Upper lobe of left lung (tissue), 6 donors: ENCODE measurements at regions not wholly inside any gene's neighbourhood (a gene's known extent, or its start where the extent isn't known, plus 50 kb on each side); places are given as distances from the start of the nearest gene placed in this dataset.
A peak's percentile ranks its signal among the peaks of the same experiment; 100 is the strongest.

Experiments used
- ATAC-seq, 2 donors: fragments of 200-7000 bp; cut with Tn5 transposase; one replicate each; pipeline ENCODE4 v1.9.1; 2022; ENCODE audit warnings: mild to moderate bottlenecking in 2 of 2, moderate library complexity in 2 of 2; ENCODE audit not compliant: low FRiP score in 2 of 2
- DNase-seq, 2 donors: peaks; one replicate each; pipeline ENCODE4 v3.0.0-alpha.2; 2019 to 2020
- H3K27ac ChIP-seq, 4 donors: fragments of 200-600 bp; sonication (generic); one replicate each; pipeline ENCODE4 v1.5.1; 2016 to 2019
- H3K27me3 ChIP-seq, 4 donors: fragments of 200-600 bp; sonication (generic); one replicate each; pipeline ENCODE4 v1.5.1; 2017 to 2019
- H3K36me3 ChIP-seq, 4 donors: fragments of 200-600 bp; sonication (generic); one replicate each; pipeline ENCODE4 v1.5.1; 2016 to 2019
- H3K4me1 ChIP-seq, 4 donors: fragments of 200-600 bp; sonication (generic); one replicate each; pipeline ENCODE4 v1.5.1; 2018 to 2019
- H3K4me3 ChIP-seq, 4 donors: fragments of 200-600 bp; sonication (generic); one replicate each; pipeline ENCODE4 v1.5.1; 2017 to 2019; ENCODE audit warnings: mild to moderate bottlenecking in 2 of 4, moderate library complexity in 1 of 4
- H3K9me3 ChIP-seq, 4 donors: fragments of 200-600 bp; sonication (generic); one replicate each; pipeline ENCODE4 v1.5.1; 2018 to 2019
- EP300 ChIP-seq, 4 donors: sonication (generic); formaldehyde crosslinking; IDR thresholded peaks; one replicate each; pipeline ENCODE4 v1.5.1; 2017; ENCODE audit warnings: antibody characterized with exemption in 4 of 4, control low read depth in 2 of 4
- POLR2A ChIP-seq, 4 donors: fragments of 450-650 bp; IDR thresholded peaks; one replicate each; pipeline ENCODE4 v1.5.1; 2016 to 2017; ENCODE audit warnings: antibody characterized with exemption in 4 of 4, mild to moderate bottlenecking in 2 of 4
- POLR2AphosphoS5 ChIP-seq, 2 donors: sonication (generic); formaldehyde crosslinking; IDR thresholded peaks; one replicate each; pipeline ENCODE4 v1.5.1; 2017; ENCODE audit warnings: antibody characterized with exemption in 2 of 2
- WGBS, 2 donors: methylation state at CpG; one replicate each; pipeline ENCODE4 v1.1.5; 2017 to 2018; 5-methylcytosine and 5-hydroxymethylcytosine counted together
- TF ChIP-seq, protein P1 (sequence below), 6 experiments: fragments of 450-650 bp in 4 of 6; fragments of 200-600 bp in 2 of 6; sonication (generic) in 2 of 6; IDR thresholded peaks; one replicate each; pipeline ENCODE4 v1.5.1; 2016 to 2019; ENCODE audit warnings: antibody characterized with exemption in 6 of 6
- donor health status: DM: no; HTN: no; CAD: no; lungs with moderate emphysema.
- donor health status: DM: no; HTN: yes; CAD: no; lungs with severe emphysema.

DNA sequence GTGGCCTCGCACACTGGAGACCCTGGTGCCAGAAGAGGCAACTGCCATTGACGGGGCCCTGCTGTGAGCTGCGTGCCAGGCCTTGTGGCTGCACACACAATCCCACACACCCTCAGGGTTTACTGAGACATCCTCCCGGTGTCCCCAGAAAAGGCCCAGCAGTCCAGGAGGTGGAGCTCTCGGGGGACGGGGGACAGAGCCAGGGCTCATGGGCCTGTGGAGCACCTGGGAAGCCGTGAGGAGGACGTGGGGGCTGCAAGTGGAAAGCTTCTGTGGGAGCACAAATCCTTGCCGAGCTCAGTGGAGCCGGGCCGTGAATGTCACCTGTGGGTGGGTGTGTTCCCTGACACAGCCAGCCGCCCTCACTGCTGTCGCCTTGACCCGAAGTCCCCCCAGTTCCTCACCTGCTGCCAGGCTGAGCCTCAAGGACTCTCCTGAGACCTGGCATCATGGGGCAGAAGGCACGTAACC is 609.7 kb downstream of the TBC1D22A start:
- Histone ChIP-seq H3K36me3 (no peaks in the 10 kb centered on the region), H3K27ac (no peak overlapping the region), H3K27me3 (no peaks in the 10 kb centered on the region), H3K4me3 (no peak overlapping the region), H3K9me3 (no peaks in the 10 kb centered on the region), H3K4me1 (no peaks in the 10 kb centered on the region)
- TF ChIP-seq EP300 (IDR thresholded peaks at IDR 0.05): no peak
- no peak for TF ChIP-seq POLR2A (IDR thresholded peaks at IDR 0.05)
- TF ChIP-seq, protein P1, sequence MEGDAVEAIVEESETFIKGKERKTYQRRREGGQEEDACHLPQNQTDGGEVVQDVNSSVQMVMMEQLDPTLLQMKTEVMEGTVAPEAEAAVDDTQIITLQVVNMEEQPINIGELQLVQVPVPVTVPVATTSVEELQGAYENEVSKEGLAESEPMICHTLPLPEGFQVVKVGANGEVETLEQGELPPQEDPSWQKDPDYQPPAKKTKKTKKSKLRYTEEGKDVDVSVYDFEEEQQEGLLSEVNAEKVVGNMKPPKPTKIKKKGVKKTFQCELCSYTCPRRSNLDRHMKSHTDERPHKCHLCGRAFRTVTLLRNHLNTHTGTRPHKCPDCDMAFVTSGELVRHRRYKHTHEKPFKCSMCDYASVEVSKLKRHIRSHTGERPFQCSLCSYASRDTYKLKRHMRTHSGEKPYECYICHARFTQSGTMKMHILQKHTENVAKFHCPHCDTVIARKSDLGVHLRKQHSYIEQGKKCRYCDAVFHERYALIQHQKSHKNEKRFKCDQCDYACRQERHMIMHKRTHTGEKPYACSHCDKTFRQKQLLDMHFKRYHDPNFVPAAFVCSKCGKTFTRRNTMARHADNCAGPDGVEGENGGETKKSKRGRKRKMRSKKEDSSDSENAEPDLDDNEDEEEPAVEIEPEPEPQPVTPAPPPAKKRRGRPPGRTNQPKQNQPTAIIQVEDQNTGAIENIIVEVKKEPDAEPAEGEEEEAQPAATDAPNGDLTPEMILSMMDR (IDR thresholded peaks at IDR 0.05): no peak
- no peak for TF ChIP-seq POLR2AphosphoS5 (IDR thresholded peaks at IDR 0.05)
- ATAC-seq (no peak), DNase-seq (peak in 1 of 2 donors; percentile 18)
- WGBS, 2 donors: 76 to 81% methylated on average over 6 to 7 of the region's 15 CpGs

DNA sequence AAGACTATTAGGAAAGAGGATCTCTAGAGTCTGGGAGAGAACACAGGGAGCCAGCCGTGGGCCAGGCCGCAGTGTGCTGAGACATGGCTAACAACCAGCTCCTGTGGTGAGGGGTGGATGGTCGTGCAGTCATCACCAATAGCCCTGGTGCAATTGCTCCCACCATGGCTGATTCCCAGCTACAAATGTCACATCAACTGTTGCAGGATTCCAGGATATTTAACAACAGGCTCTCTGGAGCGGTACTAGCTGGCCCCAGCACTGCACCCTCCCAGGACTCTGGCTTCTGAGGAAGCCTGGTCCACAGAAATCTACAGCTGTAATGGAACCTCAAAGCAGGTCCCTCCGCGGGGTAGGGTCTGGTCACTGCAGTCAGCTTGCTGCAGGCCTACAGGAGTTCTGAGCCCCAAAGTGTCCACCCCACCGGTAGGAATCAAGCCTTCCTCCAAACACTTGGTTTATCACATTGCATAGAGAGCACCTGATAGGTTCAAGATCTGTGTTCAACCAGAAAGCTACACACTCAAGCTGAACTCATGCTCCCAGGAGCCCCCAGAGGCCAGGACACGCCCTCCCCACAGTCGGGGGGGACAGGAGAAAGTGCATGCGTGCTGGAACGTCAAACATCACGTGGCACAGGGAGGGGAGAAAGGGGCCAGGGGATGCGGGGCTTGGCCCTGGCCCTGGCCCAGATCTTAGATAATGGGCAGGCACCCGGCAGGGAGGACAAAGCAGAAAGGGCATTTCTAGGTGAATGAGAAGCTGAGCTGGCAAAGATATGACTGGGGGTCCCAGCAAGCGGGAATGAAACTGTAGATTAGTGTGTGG is 609.0 kb downstream of the TBC1D22A start:
- no peak for TF ChIP-seq POLR2AphosphoS5 (IDR thresholded peaks at IDR 0.05)
- TF ChIP-seq POLR2A (IDR thresholded peaks at IDR 0.05): no peak
- no peak for TF ChIP-seq EP300 (IDR thresholded peaks at IDR 0.05)
- TF ChIP-seq, protein P1 (IDR thresholded peaks at IDR 0.05): no peak
- no peaks in the 10 kb centered on the region for H3K4me1 ChIP-seq
- no peaks in the 10 kb centered on the region for H3K27me3 ChIP-seq
- DNase-seq: peak in 1 of 2 donors; percentile 6
- no peak overlapping the region for H3K27ac ChIP-seq
- no peak overlapping the region for H3K4me3 ChIP-seq
- H3K9me3 ChIP-seq: no peaks in the 10 kb centered on the region
- WGBS, 2 donors: 69 to 75% methylated on average over 12 to 13 of the region's 15 CpGs
- ATAC-seq: no peak
- H3K36me3 ChIP-seq: no peaks in the 10 kb centered on the region

- Histone ChIP-seq H3K36me3 (no peaks in the 10 kb centered on the region), H3K27ac (no peak overlapping the region), H3K4me1 (no peaks in the 10 kb centered on the region), H3K9me3 (no peaks in the 10 kb centered on the region), H3K27me3 (no peaks in the 10 kb centered on the region), H3K4me3 (no peak overlapping the region)
- WGBS, 2 donors: 83 to 87% methylated on average over 16 to 18 of the region's 18 CpGs
- peak in 1 of 2 donors; percentile 18 for DNase-seq
- ATAC-seq: peak in 1 of 2 donors; percentile 47
- TF ChIP-seq, protein P1 (IDR thresholded peaks at IDR 0.05): no peak
- TF ChIP-seq POLR2AphosphoS5 (IDR thresholded peaks at IDR 0.05) (no peak), POLR2A (IDR thresholded peaks at IDR 0.05) (no peak)
Measured at GRCh38 chr22:47370448-47371262, 608.2 kb downstream of the TBC1D22A start.

DNA sequence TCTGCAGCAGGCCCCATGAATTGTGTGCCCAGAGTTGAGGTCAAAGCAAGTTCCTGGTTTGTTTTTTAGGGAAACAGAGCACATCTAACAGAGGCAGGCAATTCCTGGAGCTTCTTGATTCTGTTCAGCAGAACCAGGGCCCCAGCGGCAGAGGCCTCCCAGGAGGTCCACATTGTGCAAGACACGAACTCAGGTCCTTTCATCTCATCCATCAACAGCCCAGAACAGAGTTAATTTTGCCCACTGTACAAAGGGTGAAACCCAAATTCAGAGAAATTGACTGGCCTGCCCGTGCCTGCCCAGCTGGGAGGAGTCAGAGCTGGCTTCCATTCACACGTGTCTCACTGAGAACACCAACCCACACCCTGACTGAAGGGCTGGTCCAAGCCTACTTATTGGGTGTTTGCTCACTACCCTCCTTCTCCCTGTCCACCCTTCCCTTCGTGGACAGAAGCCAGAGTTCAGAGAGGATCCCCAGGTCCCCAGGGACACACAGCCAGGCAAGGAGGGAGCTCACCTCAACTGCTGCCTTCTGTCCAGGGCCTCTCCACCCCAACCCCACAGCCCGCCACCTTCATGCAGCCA is 607.1 kb downstream of the TBC1D22A start:
- DNase-seq: no peak

GRCh38 chr22:47369020-47369419 is 606.6 kb downstream of the TBC1D22A start:
- H3K9me3 ChIP-seq: peaks cover 0 to 5% (median 0%) of the 10 kb centered on the region in 4 donors
- no peak overlapping the region for H3K4me3 ChIP-seq
- H3K36me3 ChIP-seq: no peaks in the 10 kb centered on the region
- no peaks in the 10 kb centered on the region for H3K27me3 ChIP-seq
- H3K4me1 ChIP-seq: no peaks in the 10 kb centered on the region
- DNase-seq: no peak
- WGBS, 2 donors: 75 to 80% methylated on average over 7 to 8 of the region's 8 CpGs
- no peak for TF ChIP-seq EP300 (IDR thresholded peaks at IDR 0.05)
- no peak for TF ChIP-seq POLR2A (IDR thresholded peaks at IDR 0.05)
- TF ChIP-seq, protein P1 (IDR thresholded peaks at IDR 0.05): no peak
- TF ChIP-seq POLR2AphosphoS5 (IDR thresholded peaks at IDR 0.05): no peak
- H3K27ac ChIP-seq: no peak overlapping the region
- ATAC-seq: no peak

More for the DNA sequence above, 607.1 kb downstream of the TBC1D22A start:
- Histone ChIP-seq H3K4me1 (no peaks in the 10 kb centered on the region), H3K27ac (no peak overlapping the region), H3K36me3 (no peaks in the 10 kb centered on the region), H3K4me3 (no peak overlapping the region), H3K9me3 (no peaks in the 10 kb centered on the region), H3K27me3 (no peaks in the 10 kb centered on the region)
- ATAC-seq: no peak
- whole genome bisulfite sequencing, 2 donors: 72 to 79% methylated on average over 6 of the region's 6 CpGs
- TF ChIP-seq POLR2AphosphoS5 (IDR thresholded peaks at IDR 0.05): no peak
- TF ChIP-seq POLR2A (IDR thresholded peaks at IDR 0.05): no peak
- TF ChIP-seq EP300 (IDR thresholded peaks at IDR 0.05): no peak
